ENCODE measurements at regions not wholly inside any gene's neighbourhood (a gene's known extent, or its start where the extent isn't known, plus 50 kb on each side); places are given as distances from the start of the nearest gene placed in this dataset.

- no peak overlapping the region for H3K4me3 ChIP-seq (ENCODE audit: low read depth, low read length)
- TF ChIP-seq CTCF (IDR thresholded peaks at IDR 0.05; ENCODE audit: borderline replicate concordance, insufficient read depth, low read depth, low read length): no peak
Observed at GRCh38 chr14:31978423-31978822, 98.7 kb upstream of the ARHGAP5 start.

DNA sequence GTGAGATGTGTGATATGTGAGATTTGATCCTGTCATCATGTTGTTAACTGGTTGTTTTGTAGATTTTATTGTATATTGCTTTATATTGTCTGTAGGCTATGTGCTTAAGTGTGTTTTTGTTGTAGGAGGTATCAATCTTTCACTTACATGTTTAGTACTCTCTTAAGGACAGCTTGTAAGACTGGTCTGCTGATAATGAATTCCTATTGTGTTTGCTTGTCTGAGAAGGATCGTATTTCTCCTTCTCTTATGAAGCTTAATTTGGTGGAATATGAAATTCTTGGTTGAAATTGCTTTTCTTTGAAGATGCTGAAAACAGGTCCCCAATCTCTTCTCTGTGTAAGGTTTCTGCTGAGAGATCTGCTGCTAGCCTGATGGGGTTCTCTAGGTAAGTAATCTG, 94.5 kb upstream of the ARHGAP5 start:
- TF ChIP-seq CTCF (IDR thresholded peaks at IDR 0.05; ENCODE audit: borderline replicate concordance, insufficient read depth, low read depth, low read length): no peak
- no peak overlapping the region for H3K4me3 ChIP-seq (ENCODE audit: low read depth, low read length)

- no peak overlapping the region for H3K4me3 ChIP-seq (ENCODE audit: low read depth, low read length)
- TF ChIP-seq CTCF (IDR thresholded peaks at IDR 0.05; ENCODE audit: borderline replicate concordance, insufficient read depth, low read depth, low read length): no peak
Observed at GRCh38 chr14:31986405-31986804, 90.7 kb upstream of the ARHGAP5 start.

DNA sequence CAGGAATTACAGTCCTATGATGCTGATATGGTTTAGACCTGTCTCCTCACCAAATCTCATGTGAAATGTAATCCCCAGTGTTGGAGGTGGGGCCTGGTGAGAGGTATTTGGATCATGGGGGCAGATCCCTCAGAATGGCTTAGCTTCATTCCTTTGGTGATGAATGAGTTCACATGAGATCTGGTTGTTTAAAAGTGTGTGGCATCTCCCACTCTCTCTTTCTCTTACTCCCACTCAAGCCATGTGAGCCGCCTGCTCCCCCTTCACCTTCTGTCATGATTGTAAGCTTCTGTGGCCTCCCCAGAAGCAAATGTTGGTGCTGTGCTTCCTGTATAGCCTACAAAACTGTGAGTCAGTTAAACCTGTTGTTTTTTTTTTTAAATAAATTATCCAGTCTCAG, 89.4 kb upstream of the ARHGAP5 start:
- no peak overlapping the region for H3K4me3 ChIP-seq (ENCODE audit: low read depth, low read length)
- TF ChIP-seq CTCF (IDR thresholded peaks at IDR 0.05; ENCODE audit: borderline replicate concordance, insufficient read depth, low read depth, low read length): no peak

DNA sequence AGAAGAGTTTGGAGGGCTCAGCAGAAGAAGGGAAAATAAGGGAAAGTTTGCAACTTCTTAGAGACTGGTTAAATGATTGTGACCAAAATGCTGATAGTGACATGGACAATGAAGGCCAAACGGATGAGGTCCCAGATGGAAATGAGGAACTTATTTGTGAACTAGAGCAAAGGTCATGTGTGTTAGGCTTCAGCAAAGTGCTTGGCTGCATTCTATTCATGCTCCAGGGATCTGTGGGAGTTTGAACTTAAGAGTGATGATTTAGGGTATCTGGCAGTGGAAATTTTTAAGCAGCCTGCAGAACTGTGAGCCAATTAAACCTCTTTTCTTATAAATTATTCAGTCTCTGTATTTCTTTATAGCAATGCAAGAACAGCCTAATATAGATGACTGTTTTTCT, 88.9 kb upstream of the ARHGAP5 start:
- no peak overlapping the region for H3K4me3 ChIP-seq (ENCODE audit: low read depth, low read length)
- TF ChIP-seq CTCF (IDR thresholded peaks at IDR 0.05; ENCODE audit: borderline replicate concordance, insufficient read depth, low read depth, low read length): no peak

DNA sequence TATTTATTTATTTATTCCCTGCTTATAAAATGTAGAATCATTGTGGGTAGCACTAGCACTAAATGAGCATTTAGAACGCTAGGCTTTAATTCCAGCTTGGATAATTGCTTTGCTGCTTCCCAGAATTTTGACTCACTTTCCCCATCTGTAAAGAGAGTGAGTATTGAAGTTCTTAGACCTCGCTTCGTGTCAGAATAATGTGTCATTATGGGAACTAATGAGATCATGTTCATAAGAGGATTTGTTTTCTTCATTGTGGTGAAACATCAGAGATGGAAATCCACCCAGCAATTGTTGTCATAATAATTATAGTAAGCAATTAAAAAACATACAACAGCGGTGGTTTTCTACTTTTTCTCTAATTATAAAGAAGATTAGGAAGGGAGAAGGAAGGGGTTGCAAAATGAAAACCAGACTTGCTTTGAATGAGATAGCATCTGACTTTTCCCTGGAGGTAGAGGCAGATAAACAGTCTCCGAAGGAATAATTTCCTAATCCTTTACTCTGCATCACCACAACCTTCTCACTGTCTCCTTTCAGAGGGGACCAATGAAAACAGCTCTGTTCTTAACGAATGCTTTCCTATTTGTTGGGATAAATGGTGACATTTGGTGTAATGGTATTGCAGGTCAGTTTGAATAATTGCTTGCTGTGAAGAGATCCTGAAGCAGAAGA, 86.8 kb upstream of the ARHGAP5 start:
- no peak for TF ChIP-seq CTCF (IDR thresholded peaks at IDR 0.05; ENCODE audit: borderline replicate concordance, insufficient read depth, low read depth, low read length)
- no peak overlapping the region for H3K4me3 ChIP-seq (ENCODE audit: low read depth, low read length)

DNA sequence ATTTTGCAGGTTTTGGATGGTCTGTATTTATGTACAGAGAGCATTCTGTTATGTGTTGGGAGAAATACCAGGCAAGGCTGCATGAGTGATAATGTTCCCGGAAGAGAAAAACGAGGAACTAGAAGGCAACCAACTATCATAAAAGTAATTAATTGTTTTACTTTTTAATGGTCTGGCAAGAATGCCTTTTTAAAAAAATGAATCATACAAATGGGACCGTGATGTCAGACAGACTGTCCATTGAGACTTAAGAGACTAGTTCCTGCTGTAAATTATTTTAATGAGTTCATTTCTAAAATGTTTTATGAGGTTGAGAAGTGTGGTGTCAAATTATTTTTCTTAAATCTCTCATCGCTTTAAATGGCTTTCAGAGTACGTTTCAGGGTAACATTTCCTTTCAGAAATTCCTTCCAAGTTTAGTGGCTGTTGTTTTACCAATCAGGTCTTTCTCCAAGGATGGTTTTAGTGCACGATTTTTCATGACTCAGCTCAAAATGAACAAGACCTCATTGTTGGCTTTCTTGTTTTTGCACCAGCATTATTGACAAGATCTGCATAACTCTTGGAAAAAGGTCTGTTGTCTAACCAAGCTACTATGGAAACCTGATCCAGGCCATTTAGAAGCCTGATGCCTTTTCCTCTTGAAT, 86.1 kb upstream of the ARHGAP5 start:
- no peak overlapping the region for H3K4me3 ChIP-seq (ENCODE audit: low read depth, low read length)
- no peak for TF ChIP-seq CTCF (IDR thresholded peaks at IDR 0.05; ENCODE audit: borderline replicate concordance, insufficient read depth, low read depth, low read length)

All from GM12875 (cell line).